GM23248 (cell line): ENCODE measurements at regions not wholly inside any gene's neighbourhood (a gene's known extent, or its start where the extent isn't known, plus 50 kb on each side); places are given as distances from the start of the nearest gene placed in this dataset.

Experiments used
- DNase-seq: peaks from one replicate; pipeline ENCODE4 v3.0.0-alpha.2; 2015
- H2AFZ ChIP-seq: fragments of 200-600 bp; sonication (generic); 2 replicates; pipeline ENCODE4 v1.6.1; 2016; ENCODE audit warnings: antibody characterized with exemption
- H3F3A ChIP-seq: fragments of 200-600 bp; sonication (generic); 2 replicates; pipeline ENCODE4 v1.6.1; 2016; ENCODE audit warnings: mild to moderate bottlenecking, antibody characterized with exemption, mixed run types; ENCODE audit not compliant: insufficient read depth
- H3K27ac ChIP-seq: fragments of 200-600 bp; sonication (generic); 2 replicates; pipeline ENCODE4 v1.5.1; 2016; ENCODE audit warnings: mild to moderate bottlenecking
- H3K27me3 ChIP-seq: fragments of 200-600 bp; sonication (generic); replicated peaks from 2 replicates; pipeline ENCODE4 v1.6.1; 2016; ENCODE audit warnings: mild to moderate bottlenecking; ENCODE audit not compliant: insufficient read depth
- H3K36me3 ChIP-seq: fragments of 200-600 bp; sonication (generic); 2 replicates; pipeline ENCODE4 v1.6.1; 2016; ENCODE audit warnings: low read depth, mild to moderate bottlenecking
- H3K4me1 ChIP-seq: fragments of 200-600 bp; sonication (generic); 2 replicates; pipeline ENCODE4 v1.6.1; 2016; ENCODE audit warnings: mild to moderate bottlenecking; ENCODE audit not compliant: insufficient read depth
- H3K4me2 ChIP-seq: fragments of 200-600 bp; sonication (generic); one replicate; pipeline ENCODE4 v1.6.1; 2016; ENCODE audit warnings: mild to moderate bottlenecking; ENCODE audit not compliant: unreplicated experiment
- H3K4me3 ChIP-seq: fragments of 200-600 bp; sonication (generic); 2 replicates; pipeline ENCODE4 v1.5.1; 2016; ENCODE audit warnings: mild to moderate bottlenecking
- H3K79me2 ChIP-seq: fragments of 200-600 bp; sonication (generic); 2 replicates; pipeline ENCODE4 v1.6.1; 2016; ENCODE audit warnings: mild to moderate bottlenecking; ENCODE audit not compliant: insufficient read depth
- H3K9ac ChIP-seq: fragments of 200-600 bp; sonication (generic); 2 replicates; pipeline ENCODE4 v1.6.1; 2016; ENCODE audit warnings: mild to moderate bottlenecking
- H3K9me2 ChIP-seq: fragments of 200-600 bp; sonication (generic); 2 replicates; pipeline ENCODE4 v1.6.1; 2016; ENCODE audit warnings: mixed run types, mild to moderate bottlenecking, moderate library complexity; ENCODE audit not compliant: insufficient read depth
- H3K9me3 ChIP-seq: fragments of 200-600 bp; sonication (generic); one replicate; pipeline ENCODE4 v1.6.1; 2017; ENCODE audit warnings: low read depth
- H4K20me1 ChIP-seq: fragments of 200-600 bp; sonication (generic); 2 replicates; pipeline ENCODE4 v1.6.0; 2016; ENCODE audit not compliant: insufficient read depth
- EZH2 ChIP-seq: fragments of 200-600 bp; sonication (generic); IDR thresholded peaks from 2 replicates; pipeline ENCODE4 v1.6.1; 2018; ENCODE audit warnings: antibody characterized with exemption, mild to moderate bottlenecking; ENCODE audit not compliant: insufficient read depth, poor library complexity, severe bottlenecking
- EZH2phosphoT487 ChIP-seq: fragments of 200-600 bp; sonication (generic); IDR thresholded peaks from 2 replicates; pipeline ENCODE4 v1.6.1; 2018; ENCODE audit warnings: antibody characterized with exemption, moderate library complexity, mild to moderate bottlenecking, low read depth; ENCODE audit not compliant: insufficient read depth
- WGBS, 2 experiments: methylation state at CpG; one replicate each; pipeline ENCODE4 v1.1.6; 2015 to 2017; ENCODE audit warnings: low lambda C conversion rate in 2 of 2, low coverage in 1 of 2; ENCODE audit errors: missing lambda C conversion rate in 2 of 2; 5-methylcytosine and 5-hydroxymethylcytosine counted together
- in situ Hi-C: fragments of 300-500 bp; cut with MboI; formaldehyde crosslinking; loops from 2 replicates; pipeline ENCODE4 v1.15.0; 2020

- H3K4me2 ChIP-seq, result no peak overlapping the region
- H3K4me1 ChIP-seq, result no peaks in the 10 kb centered on the region
- in situ Hi-C loops, result no loop called here
- H3F3A ChIP-seq, result no peaks in the 10 kb centered on the region
- WGBS, 2 experiments, result 32 to 34% methylated on average over 3 of the region's 3 CpGs
- H2AFZ ChIP-seq, result no peak overlapping the region
- no peak for TF ChIP-seq EZH2phosphoT487
- TF ChIP-seq EZH2, result no peak
- H3K9me2 ChIP-seq, result no peaks in the 10 kb centered on the region
- no peaks in the 10 kb centered on the region for H3K9me3 ChIP-seq
- H3K27me3 ChIP-seq, result no peaks in the 10 kb centered on the region
- H4K20me1 ChIP-seq, result no peaks in the 10 kb centered on the region
- H3K27ac ChIP-seq, result no peak overlapping the region
- DNase-seq, result peak; percentile 4
- no peaks in the 10 kb centered on the region for H3K79me2 ChIP-seq
- no peak overlapping the region for H3K4me3 ChIP-seq
- no peak overlapping the region for H3K9ac ChIP-seq
- H3K36me3 ChIP-seq, result no peaks in the 10 kb centered on the region
These were observed 518.1 kb downstream of the TFAP2A start for GRCh38 chr6:9896806-9897205.

GRCh38 chr6:9890893-9891292 lies 524.0 kb downstream of the TFAP2A start:
- no peaks in the 10 kb centered on the region for H3K9me3 ChIP-seq
- H3K9ac ChIP-seq, result no peak overlapping the region
- no peak overlapping the region for H3K27ac ChIP-seq
- no peaks in the 10 kb centered on the region for H3F3A ChIP-seq
- no peaks in the 10 kb centered on the region for H3K4me1 ChIP-seq
- H3K9me2 ChIP-seq, result no peaks in the 10 kb centered on the region
- H4K20me1 ChIP-seq, result no peaks in the 10 kb centered on the region
- H3K4me2 ChIP-seq, result no peak overlapping the region
- in situ Hi-C loops, result no loop called here
- 17 to 22% methylated on average over 4 of the region's 4 CpGs for WGBS, 2 experiments
- H3K36me3 ChIP-seq, result no peaks in the 10 kb centered on the region
- no peak for DNase-seq
- TF ChIP-seq EZH2phosphoT487, result no peak
- TF ChIP-seq EZH2, result no peak
- no peaks in the 10 kb centered on the region for H3K79me2 ChIP-seq
- no peak overlapping the region for H2AFZ ChIP-seq
- H3K27me3 ChIP-seq, result no peaks in the 10 kb centered on the region
- H3K4me3 ChIP-seq, result no peak overlapping the region

- H3F3A ChIP-seq, result no peaks in the 10 kb centered on the region
- in situ Hi-C loops, result no loop called here
These were observed 524.4 kb downstream of the TFAP2A start for GRCh38 chr6:9890469-9890868.

GRCh38 chr6:9878535-9878934 lies 536.3 kb downstream of the TFAP2A start:
- Histone ChIP-seq H3K4me1 (no peaks in the 10 kb centered on the region), H3K9ac (no peak overlapping the region), H3K9me2 (no peaks in the 10 kb centered on the region), H3K4me3 (no peak overlapping the region), H3K27me3 (no peaks in the 10 kb centered on the region), H3K4me2 (no peak overlapping the region), H3F3A (no peaks in the 10 kb centered on the region), H3K36me3 (no peaks in the 10 kb centered on the region), H3K27ac (no peak overlapping the region), H3K9me3 (no peaks in the 10 kb centered on the region), H3K79me2 (no peaks in the 10 kb centered on the region), H4K20me1 (no peaks in the 10 kb centered on the region), H2AFZ (no peak overlapping the region)
- no peak for TF ChIP-seq EZH2phosphoT487
- no peak for TF ChIP-seq EZH2
- no peak for DNase-seq
- 3 to 7% methylated on average over 1 of the region's 1 CpG for WGBS, 2 experiments
- in situ Hi-C loops, result no loop called here

More at GRCh38 chr6:9890469-9890868, 524.4 kb downstream of the TFAP2A start:
- TF ChIP-seq EZH2 (no peak), EZH2phosphoT487 (no peak)
- no peak overlapping the region for H3K27ac ChIP-seq
- H3K27me3 ChIP-seq, result no peaks in the 10 kb centered on the region
- H3K9me2 ChIP-seq, result no peaks in the 10 kb centered on the region
- H3K4me1 ChIP-seq, result no peaks in the 10 kb centered on the region
- no peak overlapping the region for H3K4me3 ChIP-seq
- H3K79me2 ChIP-seq, result no peaks in the 10 kb centered on the region
- H3K9me3 ChIP-seq, result no peaks in the 10 kb centered on the region
- H3K9ac ChIP-seq, result no peak overlapping the region
- H2AFZ ChIP-seq, result no peak overlapping the region
- H3K4me2 ChIP-seq, result no peak overlapping the region
- H4K20me1 ChIP-seq, result no peaks in the 10 kb centered on the region
- H3K36me3 ChIP-seq, result no peaks in the 10 kb centered on the region
- DNase-seq, result no peak
- 46 to 51% methylated on average over 3 of the region's 3 CpGs for WGBS, 2 experiments

- H3F3A ChIP-seq, result no peaks in the 10 kb centered on the region
- H3K4me2 ChIP-seq, result no peak overlapping the region
- no peak overlapping the region for H2AFZ ChIP-seq
- WGBS, 2 experiments, result 6 to 14% methylated on average over 4 of the region's 4 CpGs
- H3K79me2 ChIP-seq, result no peaks in the 10 kb centered on the region
- no peak overlapping the region for H3K4me3 ChIP-seq
- in situ Hi-C loops, result no loop called here
- no peaks in the 10 kb centered on the region for H4K20me1 ChIP-seq
- no peaks in the 10 kb centered on the region for H3K36me3 ChIP-seq
- H3K9me3 ChIP-seq, result no peaks in the 10 kb centered on the region
- H3K4me1 ChIP-seq, result no peaks in the 10 kb centered on the region
- H3K9me2 ChIP-seq, result no peaks in the 10 kb centered on the region
- H3K27me3 ChIP-seq, result no peaks in the 10 kb centered on the region
- H3K27ac ChIP-seq, result no peak overlapping the region
- H3K9ac ChIP-seq, result no peak overlapping the region
- DNase-seq, result peak; percentile 13
- TF ChIP-seq EZH2 (no peak), EZH2phosphoT487 (no peak)
These were observed 539.1 kb downstream of the TFAP2A start for GRCh38 chr6:9875605-9876353.
